HL-60/S4 treated with retinoic acid at 250 ng/mL for 4 days and 3 days (cell line): ENCODE measurements at regions not wholly inside any gene's neighbourhood (a gene's known extent, or its start where the extent isn't known, plus 50 kb on each side); places are given as distances from the start of the nearest gene placed in this dataset.
"Not testable (repeated sequence)": the region's sequence is repeated elsewhere in the genome, so short reads cannot be mapped to it uniquely, and the experiment has no call there.

Source experiments
- in situ Hi-C: fragments of 300-500 bp; cut with MboI; formaldehyde crosslinking; loops from 2 replicates; pipeline ENCODE4 v1.7.0; 2022; ENCODE audit warnings: low sequenced_read_pairs

GRCh38 chr9:115397591-115398312 is 279.8 kb upstream of the TNC start:
- in situ Hi-C loops: no loop called here

- in situ Hi-C loops: no loop called here
These were observed 280.3 kb upstream of the TNC start for GRCh38 chr9:115398313-115398650.

GRCh38 chr9:115398996-115399395 is 281.0 kb upstream of the TNC start:
- in situ Hi-C loops: no loop called here

GRCh38 chr9:115400796-115401195 is 282.8 kb upstream of the TNC start:
- in situ Hi-C loops: no loop called here

GRCh38 chr9:115401756-115402327 is 283.9 kb upstream of the TNC start:
- in situ Hi-C loops: no loop called here

GRCh38 chr9:115403753-115404152 is 285.8 kb upstream of the TNC start:
- in situ Hi-C loops: no loop called here

GRCh38 chr9:115404311-115404710 is 286.4 kb upstream of the TNC start:
- in situ Hi-C loops: no loop called here

- in situ Hi-C loops: no loop called here
These were observed 293.6 kb upstream of the TNC start for GRCh38 chr9:115411516-115411915.

GRCh38 chr9:115411993-115412452 is 294.1 kb upstream of the TNC start:
- in situ Hi-C loops: no loop called here

- in situ Hi-C loops: no loop called here
These were observed 294.7 kb upstream of the TNC start for GRCh38 chr9:115412656-115413055.

- in situ Hi-C loops: no loop called here
These were observed 295.3 kb upstream of the TNC start for GRCh38 chr9:115413304-115413703.

GRCh38 chr9:115413766-115414382 is 295.9 kb upstream of the TNC start:
- in situ Hi-C loops: no loop called here

GRCh38 chr9:115414561-115414960 is 296.6 kb upstream of the TNC start:
- in situ Hi-C loops: no loop called here

- in situ Hi-C loops: no loop called here
These were observed 297.5 kb upstream of the TNC start for GRCh38 chr9:115415450-115415849.

GRCh38 chr9:115416299-115416698 is 298.3 kb upstream of the TNC start:
- in situ Hi-C loops: no loop called here

- in situ Hi-C loops: not testable (repeated sequence)
These were observed 300.2 kb upstream of the TNC start for GRCh38 chr9:115418181-115418580.

- in situ Hi-C loops: no loop called here
These were observed 305.0 kb upstream of the TNC start for GRCh38 chr9:115422932-115423440.

GRCh38 chr9:115423646-115424045 is 305.7 kb upstream of the TNC start:
- in situ Hi-C loops: no loop called here

GRCh38 chr9:115425601-115426000 is 307.6 kb upstream of the TNC start:
- in situ Hi-C loops: no loop called here

GRCh38 chr9:115437418-115437817 is 319.5 kb upstream of the TNC start:
- in situ Hi-C loops: no loop called here

- in situ Hi-C loops: no loop called here
These were observed 321.7 kb upstream of the TNC start for GRCh38 chr9:115439641-115440040.

- in situ Hi-C loops: no loop called here
These were observed 324.1 kb upstream of the TNC start for GRCh38 chr9:115442054-115442453.
